ENCODE measurements at regions not wholly inside any gene's neighbourhood (a gene's known extent, or its start where the extent isn't known, plus 50 kb on each side); places are given as distances from the start of the nearest gene placed in this dataset.

DNA sequence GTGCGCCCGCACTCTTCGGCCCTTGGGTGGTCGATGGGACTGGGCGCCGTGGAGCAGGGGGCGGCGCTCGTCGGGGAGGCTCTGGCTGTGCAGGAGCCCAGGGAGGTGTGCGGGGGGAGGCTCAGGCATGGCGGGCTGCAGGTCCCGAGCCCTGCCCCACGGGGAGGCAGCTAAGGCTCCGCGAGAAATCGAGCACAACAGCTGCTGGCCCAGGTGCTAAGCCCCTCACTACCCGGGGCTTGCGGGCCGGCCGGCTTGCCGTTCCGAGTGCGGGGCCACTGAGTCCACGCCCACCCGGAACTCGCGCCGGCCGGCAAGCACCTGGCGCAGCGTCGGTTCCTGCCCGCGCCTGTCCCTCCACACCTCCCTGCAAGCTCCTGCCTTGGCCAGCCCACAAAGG lies 462.3 kb upstream of the JARID2 start:
- DNase-seq (ENCODE audit: low read depth in 2 of 2): no peak

DNA sequence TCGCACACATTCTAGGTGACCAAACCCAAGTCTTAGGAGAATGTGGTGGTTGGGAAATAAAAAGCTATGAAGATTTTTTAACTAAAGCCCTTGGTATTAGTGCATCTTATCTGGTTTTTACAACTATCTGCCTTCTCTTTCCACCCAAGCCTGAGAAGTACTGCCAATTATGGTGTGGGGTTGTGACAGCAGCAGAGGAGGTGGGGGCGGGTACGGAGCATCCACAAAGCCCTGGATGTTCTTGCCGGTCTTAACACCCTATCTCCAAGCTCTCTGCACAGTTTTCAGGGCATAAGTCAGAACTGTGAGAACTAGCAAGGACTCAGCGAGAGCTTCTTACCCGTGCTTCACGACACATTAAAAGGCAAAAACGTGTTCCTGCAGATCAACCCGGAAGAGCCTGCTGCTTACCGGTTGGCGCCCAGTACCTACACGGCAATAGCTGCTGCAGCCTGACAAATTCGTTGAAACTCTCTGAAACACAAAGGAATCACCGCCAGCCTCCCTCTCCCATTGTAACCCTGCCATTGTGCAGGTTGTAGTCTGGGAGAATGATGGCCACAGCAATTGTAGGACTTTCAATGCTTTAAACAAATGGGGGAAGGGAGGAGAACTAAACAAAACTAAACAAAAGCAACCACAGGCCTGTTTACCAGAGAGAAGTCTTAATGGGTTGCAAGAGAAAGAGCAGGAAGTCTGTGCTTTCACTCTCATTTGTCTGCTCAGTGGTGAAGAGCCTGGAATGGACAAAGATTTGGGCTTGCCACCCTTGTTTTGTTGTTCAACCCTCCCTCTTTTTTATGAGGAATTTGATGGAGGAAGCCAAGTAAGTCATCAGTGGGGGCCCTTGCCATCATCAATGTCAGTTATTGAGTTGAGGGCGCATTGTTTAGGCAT lies 461.0 kb upstream of the JARID2 start:
- no peak for DNase-seq (ENCODE audit: low read depth in 2 of 2)

DNA sequence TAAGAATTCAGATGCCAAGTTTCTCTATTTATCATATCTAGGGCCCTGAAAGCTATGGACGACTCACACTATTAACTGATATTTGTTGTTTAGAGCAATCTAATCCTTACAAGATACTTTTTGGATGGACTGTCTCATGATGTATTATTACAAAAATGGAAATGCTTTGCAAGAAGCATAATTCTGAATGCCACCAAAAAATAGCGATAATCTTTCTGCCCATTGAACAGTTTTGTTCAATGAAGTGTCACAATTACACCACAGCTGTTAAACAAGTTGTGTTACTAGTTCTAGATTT lies 460.4 kb upstream of the JARID2 start:
- DNase-seq (ENCODE audit: low read depth in 2 of 2): no peak

DNA sequence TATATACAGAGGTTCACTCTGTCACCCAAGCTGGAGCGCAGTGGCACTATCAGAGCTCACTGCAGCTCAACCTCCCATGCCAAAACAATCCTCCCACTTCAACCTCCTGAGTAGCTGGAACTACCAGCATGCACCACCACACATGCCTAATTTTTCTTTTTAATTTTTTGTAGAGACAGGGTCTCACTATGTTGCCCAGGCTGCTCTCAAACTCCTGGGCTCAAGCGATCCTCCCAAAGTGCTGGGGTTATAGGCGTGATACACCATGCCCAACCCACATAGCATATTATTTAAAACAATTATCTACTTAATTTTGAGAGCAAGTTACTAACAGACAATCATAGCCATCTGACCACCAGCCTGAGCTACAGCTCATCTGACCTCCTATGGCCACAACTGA lies 459.9 kb upstream of the JARID2 start:
- no peak for DNase-seq (ENCODE audit: low read depth in 2 of 2)

DNA sequence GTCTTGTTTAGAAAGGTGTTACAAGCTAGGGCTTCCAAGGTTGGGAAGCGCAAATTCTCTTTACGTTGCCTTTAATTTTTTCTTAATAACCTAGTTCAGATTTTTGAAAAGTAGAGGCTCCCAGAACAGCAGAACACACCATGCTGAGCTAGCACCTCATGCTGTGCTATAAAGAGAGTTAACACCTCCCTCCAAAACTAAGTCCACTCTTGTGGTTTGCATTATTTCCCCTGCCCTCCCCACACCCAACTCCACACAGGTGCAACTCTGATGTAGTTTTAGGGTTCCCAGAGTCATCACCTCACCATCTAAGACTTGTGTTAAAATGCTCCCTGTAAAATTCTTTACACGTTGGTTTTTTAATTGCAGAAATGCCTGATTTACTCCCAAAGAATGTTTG lies 459.4 kb upstream of the JARID2 start:
- no peak for DNase-seq (ENCODE audit: low read depth in 2 of 2)

DNA sequence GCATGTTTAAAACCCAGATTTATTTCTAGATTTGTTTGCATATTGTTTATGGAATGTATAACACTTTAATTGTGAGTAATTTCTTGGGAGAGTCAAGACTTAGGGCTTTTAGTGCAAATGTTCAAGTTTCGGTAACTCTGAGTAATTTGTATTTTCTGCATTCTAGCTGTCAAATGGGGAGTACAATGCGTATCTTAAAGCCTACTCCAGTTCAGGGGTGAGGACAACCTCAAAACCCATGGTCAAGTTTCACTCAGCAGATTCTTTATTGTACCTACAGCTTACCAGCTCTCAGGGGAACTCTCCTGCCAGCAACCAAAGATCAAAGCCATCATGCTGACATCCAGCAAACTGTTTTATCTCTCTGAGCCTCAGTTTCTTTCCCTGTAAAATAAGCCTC lies 458.6 kb upstream of the JARID2 start:
- no peak for DNase-seq (ENCODE audit: low read depth in 2 of 2)

DNA sequence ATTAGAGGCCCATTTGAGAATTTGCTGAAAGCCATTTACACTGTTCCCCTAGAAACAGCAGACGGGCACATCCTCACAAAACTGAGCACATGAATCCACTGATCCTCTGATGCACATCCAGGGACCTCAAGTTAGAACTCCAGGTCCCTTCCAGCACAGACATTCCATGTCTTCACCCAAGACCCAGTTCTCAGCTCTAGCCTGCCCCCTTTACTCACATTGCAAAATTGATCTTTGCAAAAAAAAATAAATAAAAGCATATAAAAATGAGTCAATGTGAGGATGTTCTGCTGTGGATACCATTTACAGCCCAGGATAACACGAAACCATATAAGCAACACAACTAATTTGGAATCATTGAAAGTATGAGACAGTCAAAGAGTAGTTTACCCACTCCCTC lies 458.2 kb upstream of the JARID2 start:
- DNase-seq (ENCODE audit: low read depth in 2 of 2): no peak

DNA sequence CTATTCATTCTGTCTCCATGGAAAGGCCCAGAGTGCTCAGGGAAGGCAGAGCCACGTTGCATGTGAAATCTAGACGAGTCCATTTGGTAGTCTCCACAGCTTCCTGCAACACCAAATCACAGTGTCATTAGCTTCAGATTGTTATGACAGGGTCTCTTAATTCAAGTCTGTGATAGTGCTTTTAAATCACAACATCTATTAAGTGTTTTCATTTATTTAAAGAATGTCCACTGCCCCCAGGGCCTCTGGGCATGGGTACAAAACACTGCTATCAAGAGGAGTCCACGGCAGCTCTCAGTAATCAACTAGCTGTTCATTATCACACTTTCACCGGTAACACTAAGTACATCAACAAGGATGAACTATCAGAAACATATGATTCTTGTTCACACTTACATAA lies 455.9 kb upstream of the JARID2 start:
- no peak for DNase-seq (ENCODE audit: low read depth in 2 of 2)

DNA sequence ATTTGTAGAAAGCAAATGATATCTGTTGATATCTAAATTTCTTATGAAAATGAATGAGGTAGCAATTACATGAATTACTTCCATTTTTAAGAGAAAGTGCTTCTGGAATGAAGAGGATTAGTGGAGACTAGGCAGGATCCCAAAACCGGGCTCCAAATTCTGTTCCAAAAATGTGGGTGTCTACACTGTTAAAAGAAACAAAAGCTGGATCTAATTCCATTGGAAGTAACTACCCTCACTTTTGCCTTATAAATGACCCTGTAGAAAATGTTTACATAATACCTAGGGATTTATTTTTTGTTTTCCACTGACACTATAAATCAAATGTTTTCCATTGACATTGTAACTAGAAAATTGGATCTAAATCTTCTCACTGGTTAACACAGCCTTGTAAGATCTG lies 454.9 kb upstream of the JARID2 start:
- no peak for DNase-seq (ENCODE audit: low read depth in 2 of 2)

DNA sequence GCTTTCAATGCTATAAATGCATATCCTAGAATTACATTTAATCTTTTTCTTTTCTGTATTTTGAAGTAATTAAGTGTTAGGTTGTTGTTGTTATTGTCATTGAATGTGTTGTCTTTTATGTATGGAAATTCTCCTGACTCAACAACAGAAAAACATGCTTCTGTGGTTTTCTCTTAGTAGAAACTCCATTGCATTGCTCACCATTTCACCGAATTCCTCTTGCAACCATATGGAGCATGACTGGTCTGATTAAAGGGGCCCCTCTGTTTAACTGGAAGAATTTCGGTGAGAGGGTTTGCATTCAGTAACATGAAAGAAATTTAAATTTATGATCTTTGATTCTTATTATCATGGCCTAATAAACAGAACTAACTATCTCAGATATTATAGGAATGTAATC lies 454.3 kb upstream of the JARID2 start:
- no peak for DNase-seq (ENCODE audit: low read depth in 2 of 2)

DNA sequence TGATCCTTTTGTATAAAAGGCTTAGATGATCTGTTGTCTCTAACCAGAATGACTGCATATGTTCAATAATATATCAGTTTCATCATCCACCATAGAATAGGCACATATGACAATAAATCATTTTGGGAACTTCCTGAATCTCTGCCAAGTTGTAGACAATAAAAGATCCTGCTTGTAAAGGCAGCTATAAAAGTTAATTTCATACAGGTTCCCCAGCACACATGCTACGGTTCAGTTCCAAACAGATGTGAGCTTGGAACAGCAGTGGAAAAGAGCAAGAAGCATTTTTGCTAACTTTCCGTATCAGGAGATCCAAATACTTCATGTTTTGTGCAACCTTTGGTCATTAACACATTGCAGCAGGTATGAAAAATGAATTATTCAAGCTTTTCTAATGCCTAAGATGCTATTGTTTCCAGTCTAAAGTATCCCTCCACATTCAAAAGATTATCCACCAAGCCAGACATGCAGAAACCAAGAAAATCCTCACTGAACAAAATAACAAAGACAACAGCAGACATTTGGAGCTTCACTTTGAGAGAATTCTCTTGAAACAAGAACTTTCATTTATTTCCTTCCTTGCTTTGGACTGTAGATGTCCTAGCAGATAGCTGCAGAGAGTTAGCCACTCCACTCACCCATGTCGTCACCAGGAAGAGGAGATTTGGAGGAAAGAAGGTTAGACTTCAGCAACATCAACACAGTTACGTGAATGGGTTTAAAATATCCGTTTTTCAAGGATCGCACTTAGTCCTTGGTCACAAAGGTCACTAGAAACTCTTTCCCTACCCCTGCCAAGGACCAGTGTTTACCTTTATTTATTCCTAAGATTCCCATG lies 453.5 kb upstream of the JARID2 start:
- no peak for DNase-seq (ENCODE audit: low read depth in 2 of 2)

DNA sequence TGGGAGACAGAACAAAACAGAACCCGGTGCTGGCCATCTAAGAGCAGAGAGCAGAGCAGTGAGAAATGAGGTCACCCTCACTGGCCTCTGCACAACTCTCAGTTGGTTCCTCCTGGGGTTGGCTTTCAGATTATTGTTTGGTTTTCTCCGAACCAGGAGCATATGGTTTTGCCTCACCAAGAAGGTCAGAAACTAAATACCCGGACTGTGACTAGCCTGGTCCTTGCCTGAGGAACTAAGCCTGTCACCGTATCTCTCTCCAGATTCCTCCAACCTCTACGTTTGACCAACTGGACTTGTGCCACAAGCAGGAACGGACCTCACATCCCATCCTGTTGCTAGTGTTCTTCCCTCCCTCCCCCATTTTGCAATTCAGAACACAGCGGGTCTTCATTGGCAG lies 450.4 kb upstream of the JARID2 start:
- DNase-seq (ENCODE audit: low read depth in 2 of 2): no peak

DNA sequence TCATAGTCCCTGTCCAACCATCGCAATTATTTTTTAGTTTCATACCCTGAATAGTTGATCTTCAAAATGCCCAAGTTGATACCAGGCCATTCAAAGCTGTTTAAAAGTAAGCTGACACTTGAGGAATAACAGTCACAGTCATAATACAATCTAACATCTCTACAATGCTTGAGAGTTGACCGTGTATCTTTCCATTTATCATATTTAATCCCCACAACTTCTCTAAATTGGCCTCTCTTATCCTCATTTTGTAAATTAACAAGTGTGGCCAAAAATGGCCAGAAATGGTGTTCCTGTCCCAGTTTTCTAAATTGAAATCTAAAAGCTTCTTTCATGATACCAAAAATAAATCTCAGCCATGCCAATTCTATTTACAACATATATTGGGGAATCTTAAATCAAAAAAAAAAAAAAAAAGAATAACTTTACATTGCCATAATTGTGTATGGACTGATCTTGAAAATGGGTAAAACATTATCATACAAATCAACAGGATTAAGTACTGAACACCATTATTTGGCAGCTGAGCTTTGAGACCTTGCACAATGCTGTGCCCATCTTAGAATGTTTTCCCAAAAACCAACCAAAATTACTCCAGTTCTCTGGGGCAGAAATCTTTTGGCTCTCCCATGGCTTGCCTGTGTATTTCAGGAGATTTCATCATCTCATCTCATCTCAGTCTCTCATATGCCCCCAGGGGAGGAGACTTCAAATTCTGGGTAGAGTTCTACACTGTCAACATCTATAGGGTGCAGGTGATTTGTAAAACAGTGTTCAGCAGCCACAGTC lies 448.7 kb upstream of the JARID2 start:
- DNase-seq (ENCODE audit: low read depth in 2 of 2): no peak

DNA sequence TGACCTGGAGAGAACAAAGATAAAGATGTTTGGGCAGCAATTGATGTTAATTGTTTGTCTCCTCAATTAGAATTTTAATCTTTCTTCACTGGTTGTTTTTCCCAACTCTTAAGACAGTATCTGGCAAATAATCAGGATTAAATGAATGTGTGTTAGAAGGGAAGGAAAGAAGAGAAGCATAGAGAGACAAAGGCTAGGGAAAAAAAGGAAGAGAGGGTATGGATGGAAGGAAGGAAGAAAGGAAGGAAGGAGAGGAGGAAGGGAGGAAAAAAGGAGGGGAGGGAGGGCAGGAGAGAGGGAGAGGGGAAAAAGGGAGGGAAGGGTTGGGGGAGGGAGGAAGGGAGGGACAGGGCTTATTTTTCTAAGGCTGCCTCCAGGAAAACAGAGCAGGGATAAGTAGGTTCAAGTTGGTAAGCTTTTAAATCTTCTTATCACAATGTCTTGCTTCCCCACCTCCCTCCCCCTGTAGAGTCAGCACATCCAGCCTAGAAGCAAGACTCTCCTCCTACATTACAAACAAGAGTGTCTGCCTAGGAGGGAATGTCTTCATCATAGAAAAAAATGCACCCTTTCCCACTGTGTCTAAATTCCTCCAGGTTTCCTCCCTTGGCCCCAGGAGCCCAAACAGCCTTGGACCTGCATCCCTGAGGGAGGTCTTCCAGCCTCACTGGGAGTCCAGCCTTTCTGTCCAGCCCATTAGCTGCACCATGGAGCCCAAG lies 447.8 kb upstream of the JARID2 start:
- no peak for DNase-seq (ENCODE audit: low read depth in 2 of 2)

DNA sequence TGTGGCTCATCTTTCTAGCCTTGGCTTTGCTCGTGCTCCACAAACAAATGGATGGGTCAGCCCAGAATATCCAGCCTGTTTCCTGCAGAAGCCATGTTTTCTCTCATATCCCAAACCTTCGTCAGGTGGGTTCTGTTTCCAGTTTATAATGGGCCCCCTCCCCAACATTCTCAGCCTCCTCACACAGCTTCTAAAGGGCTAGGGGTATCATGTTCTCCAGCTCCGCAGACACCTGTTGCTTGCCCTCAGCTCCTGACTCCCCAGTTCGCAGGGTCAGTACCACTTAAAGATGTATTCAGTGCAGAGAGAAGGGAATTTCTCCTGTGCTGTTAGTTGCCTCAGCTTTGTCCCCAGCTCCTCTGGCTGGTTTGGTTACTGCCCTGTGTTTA lies 447.3 kb upstream of the JARID2 start:
- DNase-seq (ENCODE audit: low read depth in 2 of 2): no peak

DNA sequence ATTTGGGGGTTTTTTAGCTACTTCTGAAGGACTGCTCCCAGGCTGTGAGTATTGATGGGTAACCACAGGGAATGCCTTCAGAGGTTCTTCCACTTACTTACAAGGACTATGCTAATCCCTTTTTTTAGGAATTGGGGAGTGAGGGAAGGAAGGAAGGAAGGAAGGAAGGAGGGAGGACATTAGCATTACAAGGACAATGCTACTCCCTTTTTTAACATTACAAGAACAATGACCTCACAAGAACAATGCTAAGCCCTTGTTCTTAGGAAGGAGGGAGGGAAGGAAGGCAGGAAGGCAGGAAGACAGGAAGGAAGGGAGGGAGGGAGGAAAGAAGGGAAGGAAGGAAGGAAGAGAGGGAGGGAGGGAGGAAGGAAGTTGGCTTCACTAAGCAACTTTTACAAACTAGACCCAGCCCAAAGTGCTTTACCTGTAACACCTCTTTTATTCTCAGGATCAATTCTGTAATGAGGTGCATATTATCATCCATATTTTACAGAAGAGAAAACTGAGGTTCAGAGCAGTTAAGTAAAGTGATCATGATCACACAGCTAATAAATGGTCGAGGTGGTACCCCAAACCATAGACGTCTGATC lies 446.8 kb upstream of the JARID2 start:
- no peak for DNase-seq (ENCODE audit: low read depth in 2 of 2)

DNA sequence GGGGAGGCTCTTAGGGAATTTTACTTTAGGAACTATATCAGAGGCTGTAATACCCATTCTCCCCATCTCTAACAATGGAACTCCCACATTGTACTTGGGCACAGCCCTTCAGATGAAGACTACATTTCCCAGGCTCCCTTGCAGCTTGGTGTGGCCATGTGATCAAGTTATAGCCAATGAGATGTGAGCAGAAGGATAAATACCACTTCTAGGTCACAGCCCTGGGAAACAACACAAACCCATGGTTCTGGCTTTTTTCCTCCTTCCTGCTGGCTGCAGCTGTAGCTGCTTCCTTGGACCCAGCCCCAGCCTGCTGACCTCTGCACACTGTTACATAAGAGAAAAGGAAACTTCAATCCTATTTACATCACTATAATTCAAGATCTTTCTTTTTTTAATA lies 445.9 kb upstream of the JARID2 start:
- DNase-seq (ENCODE audit: low read depth in 2 of 2): no peak

DNA sequence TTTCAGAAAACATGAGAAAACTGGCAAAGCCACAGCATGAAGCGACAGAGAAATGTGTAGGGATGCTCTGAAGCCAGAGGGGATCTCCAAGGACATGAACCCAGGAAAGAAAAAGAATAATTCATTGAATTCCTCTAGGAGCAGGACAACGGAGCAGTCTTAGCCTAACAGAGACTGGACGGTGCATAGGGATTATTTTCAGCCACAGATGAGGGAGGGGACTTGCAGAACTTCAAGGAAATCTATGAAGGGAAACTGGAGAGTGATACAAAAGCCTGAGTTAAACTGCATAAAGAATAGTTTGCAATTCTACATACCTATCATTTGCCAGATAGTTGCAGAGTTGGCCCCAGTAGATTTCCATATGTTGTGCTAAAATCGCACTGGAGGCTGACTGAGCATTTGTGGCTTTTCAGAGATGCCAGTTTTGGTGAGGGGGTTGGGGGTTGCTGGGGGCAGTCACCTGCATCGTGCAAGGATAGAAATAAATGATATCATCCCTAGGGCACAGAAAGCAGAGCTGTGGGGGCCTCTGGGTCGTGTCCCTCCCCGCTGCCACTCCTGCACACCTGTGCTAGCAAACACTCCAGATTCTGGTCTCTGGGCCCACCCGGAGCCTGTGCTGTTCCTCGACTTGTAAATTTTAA lies 443.2 kb upstream of the JARID2 start:
- no peak for DNase-seq (ENCODE audit: low read depth in 2 of 2)

DNA sequence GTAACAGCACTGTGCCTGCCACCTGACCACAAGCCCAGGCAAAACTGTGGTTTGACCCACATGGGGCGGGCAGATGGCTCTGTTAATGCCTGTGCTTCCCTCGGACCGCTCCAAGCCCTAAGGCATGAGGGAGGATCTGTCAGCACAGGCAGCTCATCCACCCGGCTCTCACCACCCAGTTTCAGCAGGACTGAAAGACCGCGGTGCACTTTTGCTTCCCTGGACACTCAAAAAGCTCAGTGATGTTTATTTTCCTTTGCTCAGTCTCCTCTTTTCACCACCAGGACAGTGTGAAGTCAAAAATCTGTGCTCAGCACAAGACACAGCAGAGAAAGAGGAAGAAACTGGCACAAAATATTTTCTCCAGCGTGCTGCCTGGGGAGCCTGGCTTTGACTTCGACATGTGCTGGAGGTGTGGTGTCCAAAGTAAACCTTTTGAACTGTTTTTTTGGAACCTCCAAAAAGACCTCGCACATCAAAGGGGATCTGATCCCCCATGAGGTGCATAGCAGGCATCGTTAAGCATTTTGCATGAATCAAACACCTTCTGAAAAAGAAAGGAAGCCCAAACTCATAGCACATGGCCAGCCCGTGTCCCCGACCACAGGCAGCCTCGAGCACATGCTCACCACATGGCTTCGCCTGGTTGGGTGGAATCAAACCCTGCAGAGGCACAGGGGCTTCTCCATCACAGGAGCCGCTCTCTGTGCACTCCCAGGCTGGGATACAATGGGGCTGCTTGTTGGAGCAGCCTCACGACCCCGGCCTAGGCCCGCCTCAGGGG lies 441.7 kb upstream of the JARID2 start:
- DNase-seq (ENCODE audit: low read depth in 2 of 2): no peak

DNA sequence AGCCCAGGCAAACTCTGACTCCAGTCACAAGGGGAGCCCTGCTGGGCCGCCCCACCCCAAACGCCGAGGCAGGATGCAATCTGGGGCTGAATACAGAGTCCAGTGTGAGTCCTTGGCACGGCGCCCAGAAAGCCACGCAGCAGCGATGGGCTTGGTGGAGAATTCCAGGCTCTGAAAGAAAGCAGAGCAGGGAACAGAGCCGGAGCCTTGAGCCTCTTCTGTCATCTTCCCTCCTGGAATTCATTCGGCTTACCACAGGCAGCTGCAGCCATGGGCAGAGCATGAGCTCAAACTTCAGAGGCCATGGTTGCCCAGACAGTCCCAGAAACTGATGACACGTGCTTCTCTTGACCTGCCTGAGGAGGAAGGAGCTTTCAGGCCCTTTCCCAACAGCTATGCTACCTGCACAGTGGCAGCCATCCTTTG lies 441.1 kb upstream of the JARID2 start:
- DNase-seq (ENCODE audit: low read depth in 2 of 2): no peak

Data from stimulated activated CD8-positive, alpha-beta memory T cell treated with anti-CD3 and anti-CD28 coated beads, Interleukin-2, amount 100 ng/mL, for 1 hour (primary cell).